Glomerular endothelial cell (primary cell): ENCODE measurements at regions not wholly inside any gene's neighbourhood (a gene's known extent, or its start where the extent isn't known, plus 50 kb on each side); places are given as distances from the start of the nearest gene placed in this dataset.
"Not testable (repeated sequence)": the region's sequence is repeated elsewhere in the genome, so short reads cannot be mapped to it uniquely, and the experiment has no call there.

Experiments
- DNase-seq: peaks from one replicate; pipeline ENCODE4 v3.0.0-alpha.2; 2011; ENCODE audit warnings: low read depth, low spot score; ENCODE audit errors: extremely low read depth

GRCh38 chr2:66185497-66186054 is 249.3 kb upstream of the MEIS1 start:
- no peak for DNase-seq

- not testable (repeated sequence) for DNase-seq
Measured at GRCh38 chr2:66177128-66177796, 257.7 kb upstream of the MEIS1 start.

GRCh38 chr2:66174491-66174890 is 260.4 kb upstream of the MEIS1 start:
- DNase-seq: no peak

DNA sequence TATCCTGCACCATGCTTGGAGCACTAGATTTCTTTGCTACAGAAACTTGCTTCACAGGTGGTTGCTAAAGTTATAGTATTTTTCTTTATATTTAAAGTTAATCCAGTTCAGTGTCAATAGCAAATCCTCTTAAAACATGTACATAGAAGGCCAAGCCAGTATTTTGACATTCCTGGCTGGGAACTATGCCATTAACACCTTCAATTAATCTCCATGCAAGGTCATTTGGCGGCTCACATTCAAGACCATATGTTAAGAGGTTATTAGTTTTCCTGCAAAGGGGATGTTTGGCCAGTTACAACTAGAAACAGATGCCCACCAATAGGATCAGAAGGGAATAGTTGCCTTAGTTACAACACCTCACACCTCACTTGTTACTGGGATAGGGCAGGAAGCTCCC is 261.3 kb upstream of the MEIS1 start:
- DNase-seq: no peak

GRCh38 chr2:66171530-66171929 is 263.4 kb upstream of the MEIS1 start:
- no peak for DNase-seq

DNA sequence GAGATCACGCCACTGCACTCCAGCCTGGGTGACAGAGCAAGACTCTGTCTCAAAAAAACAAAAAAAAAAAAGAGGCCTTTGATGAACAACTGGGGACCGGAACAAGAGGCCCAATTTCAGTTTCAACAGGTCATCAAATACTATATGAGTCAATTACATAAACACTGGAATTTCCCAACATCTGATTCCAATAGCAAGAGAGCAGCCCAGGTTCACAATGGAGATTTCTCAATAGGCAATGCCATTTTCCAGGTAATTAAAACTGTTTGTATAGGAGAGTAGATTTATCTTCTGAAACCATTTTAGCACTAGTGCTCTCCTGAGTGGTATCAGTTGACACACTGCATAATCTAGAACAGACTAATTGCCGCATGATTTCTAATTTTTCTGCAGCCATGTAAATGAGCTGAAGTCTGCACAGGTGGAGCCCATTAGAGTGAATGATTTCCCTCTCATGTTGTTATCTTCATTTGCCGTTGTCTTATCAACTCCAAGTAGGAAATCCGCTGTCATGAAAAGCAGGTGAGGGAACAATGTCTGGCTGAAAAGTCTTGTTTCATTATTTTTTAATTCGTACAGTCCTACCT is 264.1 kb upstream of the MEIS1 start:
- no peak for DNase-seq

DNA sequence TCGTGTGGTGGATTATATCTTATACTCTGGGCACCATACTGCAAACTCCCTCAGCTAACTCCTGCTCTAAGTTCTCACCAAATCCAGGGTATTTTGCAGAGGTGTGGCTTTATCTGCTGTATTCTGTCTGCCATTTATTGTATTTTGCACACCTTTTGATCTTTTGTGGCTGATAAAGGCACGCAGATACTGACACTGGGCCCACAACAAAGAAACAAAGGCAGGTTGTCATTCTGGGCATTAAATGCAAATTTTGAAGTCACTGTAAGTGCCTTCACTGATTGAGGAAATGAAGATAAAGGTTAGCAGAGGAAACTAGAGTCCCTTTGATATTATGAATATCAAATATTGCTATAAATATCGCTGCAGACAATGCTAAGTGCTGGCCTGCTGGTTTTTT is 265.8 kb upstream of the MEIS1 start:
- DNase-seq: no peak

DNA sequence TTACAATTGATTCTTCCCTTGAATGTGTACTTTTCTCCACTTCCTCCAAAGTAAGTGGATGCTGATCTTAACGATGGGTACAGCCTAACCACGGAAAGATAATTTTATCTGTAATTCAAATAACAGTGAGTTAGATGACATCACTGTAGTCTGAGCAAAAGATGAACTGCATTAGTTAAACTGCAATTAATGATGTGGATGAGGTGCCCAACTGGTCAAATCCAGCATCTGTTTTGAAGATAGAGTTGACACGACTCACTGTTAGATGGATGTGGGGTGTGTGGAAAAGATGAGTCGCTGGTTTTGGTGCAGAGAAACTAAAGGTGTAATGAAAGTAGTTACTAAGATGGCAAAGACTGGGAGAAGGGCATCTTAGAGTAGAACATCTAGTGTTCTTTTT is 270.5 kb upstream of the MEIS1 start:
- DNase-seq: no peak

DNA sequence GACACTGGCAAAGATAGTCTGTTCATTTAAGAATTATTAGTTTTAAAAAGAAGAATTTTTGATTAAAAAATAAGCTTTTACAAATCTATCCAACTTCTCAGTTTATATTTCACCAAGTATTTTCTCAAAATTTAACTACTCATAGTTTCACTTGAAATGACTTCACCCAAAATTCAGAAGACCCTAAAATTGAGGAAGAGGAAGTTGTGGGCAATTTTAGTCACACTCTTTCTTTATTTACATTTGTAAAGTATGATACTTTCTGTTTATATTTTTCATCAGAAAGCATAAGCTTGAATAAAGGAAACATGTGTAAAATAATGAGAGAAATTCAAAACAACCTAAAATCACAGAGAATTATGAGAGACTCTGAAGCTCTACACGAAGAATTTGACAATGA is 278.8 kb upstream of the MEIS1 start:
- DNase-seq: no peak

GRCh38 chr2:66153941-66154340 is 281.0 kb upstream of the MEIS1 start:
- DNase-seq: no peak

DNA sequence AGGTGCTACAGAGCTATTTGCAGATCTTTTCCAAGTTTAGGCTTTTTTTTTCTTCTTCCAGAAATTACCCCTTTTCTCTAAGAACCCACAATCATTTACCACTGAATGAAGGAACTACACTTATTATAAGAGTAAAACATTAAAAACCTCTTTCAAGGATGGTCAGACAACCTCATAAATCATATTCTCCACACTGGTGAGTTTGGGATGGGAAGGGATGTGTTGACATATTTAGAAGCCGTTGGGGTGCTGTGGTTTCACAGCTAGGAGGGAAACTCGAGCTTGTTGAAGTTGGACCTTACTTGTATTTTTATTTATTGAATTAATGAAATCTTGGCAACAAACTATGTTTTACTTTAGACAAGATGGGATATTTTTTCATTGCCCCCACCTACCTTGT is 289.4 kb upstream of the MEIS1 start:
- DNase-seq: no peak

DNA sequence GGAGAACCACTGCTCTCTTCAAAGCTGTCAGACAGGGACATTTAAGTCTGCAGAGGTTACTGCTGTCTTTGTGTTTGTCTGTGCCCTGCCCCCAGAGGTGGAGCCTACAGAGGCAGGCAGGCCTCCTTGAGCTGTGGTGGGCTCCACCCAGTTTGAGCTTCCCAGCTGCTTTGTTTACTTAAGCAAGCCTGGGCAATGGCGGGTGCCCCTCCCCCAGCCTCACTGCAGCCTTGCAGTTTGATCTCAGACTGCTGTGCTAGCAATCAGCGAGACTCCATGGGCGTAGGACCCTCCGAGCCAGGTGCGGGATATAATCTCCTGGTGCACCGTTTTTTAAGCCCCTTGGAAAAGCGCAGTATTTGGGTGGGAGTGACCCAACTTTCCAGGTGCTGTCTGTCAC is 290.6 kb upstream of the MEIS1 start:
- not testable (repeated sequence) for DNase-seq

GRCh38 chr2:66137606-66138130 is 297.3 kb upstream of the MEIS1 start:
- DNase-seq: no peak

DNA sequence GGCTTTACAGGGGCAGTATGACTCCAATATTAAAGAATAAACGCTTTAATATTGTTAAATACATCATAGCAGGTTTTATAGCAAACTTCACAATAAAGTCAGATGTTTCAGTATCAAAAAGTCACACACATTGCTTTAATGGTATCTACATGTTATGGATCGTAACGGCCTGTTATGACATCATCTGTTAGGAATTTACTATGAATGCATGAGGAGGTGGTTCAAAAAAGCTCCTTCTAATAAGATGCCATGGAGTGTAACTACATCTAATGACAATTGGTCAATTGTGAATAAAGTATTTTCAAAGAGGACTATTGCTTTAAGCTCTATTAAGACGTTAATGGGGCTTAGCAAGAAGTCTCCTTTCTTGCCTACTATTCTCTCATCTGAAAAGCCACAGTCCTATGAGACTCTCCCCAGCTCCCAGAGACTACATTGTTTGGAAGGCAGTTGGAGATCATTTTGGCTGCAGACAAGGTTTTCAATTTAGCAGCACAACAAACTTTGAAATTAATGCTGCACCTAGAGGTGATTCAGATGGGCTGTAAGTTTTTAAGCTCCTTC is 300.7 kb upstream of the MEIS1 start:
- no peak for DNase-seq

- DNase-seq: no peak
Measured at GRCh38 chr2:66127656-66128055, 307.3 kb upstream of the MEIS1 start.

DNA sequence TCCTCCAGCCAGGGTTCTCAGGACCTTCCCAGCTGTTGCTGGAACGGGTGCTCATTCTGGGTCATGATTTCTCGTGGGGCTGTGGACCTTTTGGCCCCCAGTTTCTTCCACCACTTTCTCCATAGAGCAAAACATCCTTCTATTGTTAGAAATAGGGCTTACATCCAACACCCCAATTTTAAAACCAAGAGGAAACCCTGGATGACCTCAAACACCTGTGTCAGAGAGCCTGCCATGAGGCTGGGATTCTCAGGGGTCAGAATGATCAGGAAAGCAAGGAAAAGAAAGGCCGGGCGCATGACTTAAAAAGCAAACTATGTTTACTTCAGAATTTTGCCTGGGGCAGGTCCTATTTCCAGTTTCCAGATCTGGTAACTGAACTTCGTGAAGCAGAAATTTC is 307.9 kb upstream of the MEIS1 start:
- DNase-seq: no peak

GRCh38 chr2:66125951-66126350 is 309.0 kb upstream of the MEIS1 start:
- no peak for DNase-seq

- no peak for DNase-seq
Measured at GRCh38 chr2:66122516-66122915, 312.4 kb upstream of the MEIS1 start.

DNA sequence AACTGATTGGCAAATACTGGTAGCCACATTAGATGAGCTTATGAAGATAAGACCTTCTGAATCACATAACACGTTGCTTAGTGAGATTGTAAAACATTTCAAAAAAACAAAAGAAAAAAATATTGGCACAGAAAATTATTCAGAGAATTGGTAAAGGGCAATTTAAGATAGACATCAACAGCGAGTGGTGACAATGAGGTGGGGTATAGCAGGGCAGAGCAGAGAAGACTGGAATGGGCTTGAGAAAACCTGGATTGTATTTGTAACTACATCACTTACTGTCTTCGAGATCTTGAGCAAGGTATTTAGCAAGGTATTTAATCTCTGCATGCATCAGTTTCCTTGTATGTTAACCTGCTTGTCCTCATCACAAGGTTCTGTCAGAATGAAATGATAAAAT is 313.0 kb upstream of the MEIS1 start:
- DNase-seq: no peak

- DNase-seq: no peak
Measured at GRCh38 chr2:66113988-66114625, 320.8 kb upstream of the MEIS1 start.

DNA sequence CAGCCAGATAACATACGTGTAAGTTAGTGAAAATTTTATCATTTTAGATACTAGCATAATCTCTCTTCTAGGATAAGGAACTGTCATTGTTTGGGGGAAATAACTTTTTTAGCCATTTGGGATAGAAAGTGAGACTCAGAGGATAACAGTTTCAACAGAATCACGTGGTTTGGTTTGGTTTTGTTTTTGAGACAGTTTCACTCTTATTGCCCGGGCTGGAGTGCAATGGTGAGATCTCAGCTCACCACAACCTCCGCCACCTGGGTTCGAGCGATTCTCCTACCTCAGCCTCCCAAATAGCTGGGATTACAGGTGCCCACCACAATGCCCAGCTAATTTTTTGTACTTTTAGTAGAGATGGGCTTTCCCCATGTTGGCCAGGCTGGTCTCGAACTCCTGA is 323.2 kb upstream of the MEIS1 start:
- DNase-seq: no peak

GRCh38 chr2:66110608-66111007 is 324.3 kb upstream of the MEIS1 start:
- DNase-seq: no peak
